ENCODE measurements at regions not wholly inside any gene's neighbourhood (a gene's known extent, or its start where the extent isn't known, plus 50 kb on each side); places are given as distances from the start of the nearest gene placed in this dataset.

GRCh38 chr2:75994759-75995158 is 284.0 kb upstream of the GCFC2 start:
- TF ChIP-seq CTCF (IDR thresholded peaks at IDR 0.05; ENCODE audit: low read length), result no peak
- TF ChIP-seq EZH2phosphoT487 (IDR thresholded peaks at IDR 0.05; ENCODE audit: low read length), result no peak
- no peak for TF ChIP-seq EZH2 (optimal IDR thresholded peaks at IDR 0.05; ENCODE audit: low read depth, low read length)
